ENCODE measurements at regions not wholly inside any gene's neighbourhood (a gene's known extent, or its start where the extent isn't known, plus 50 kb on each side); places are given as distances from the start of the nearest gene placed in this dataset.

- TF ChIP-seq CTCF (conservative IDR thresholded peaks at IDR 0.05; ENCODE audit: low read depth in 2 of 2) (no peak), EZH2phosphoT487 (IDR thresholded peaks at IDR 0.05; ENCODE audit: unreplicated experiment) (no peak), POLR2AphosphoS5 (IDR thresholded peaks at IDR 0.05; ENCODE audit: low read depth) (no peak)
Measured at GRCh38 chr20:57856658-57857057, 146.8 kb upstream of the PMEPA1 start.
